Spleen (tissue), 7 donors: ENCODE measurements at regions not wholly inside any gene's neighbourhood (a gene's known extent, or its start where the extent isn't known, plus 50 kb on each side); places are given as distances from the start of the nearest gene placed in this dataset.
"Not testable (repeated sequence)": the region's sequence is repeated elsewhere in the genome, so short reads cannot be mapped to it uniquely, and the experiment has no call there.

Experiments
- CTCF ChIP-seq, 11 experiments: fragments of 200-600 bp in 7 of 11; fragments of 450-650 bp in 4 of 11; sonication (generic) in 4 of 11; IDR thresholded peaks in 8 of 11; conservative IDR thresholded peaks in 3 of 11; 1 replicate in 7 of 11; 2 replicates in 4 of 11; pipeline versions ENCODE4 v1.4.0 to v1.8.0; 2016 to 2021; ENCODE audit warnings: antibody characterized with exemption in 11 of 11, inconsistent platforms in 4 of 11, mild to moderate bottlenecking in 1 of 11
- POLR2A ChIP-seq, 3 donors: fragments of 450-650 bp; IDR thresholded peaks; one replicate each; pipeline ENCODE4 v1.5.1; 2017; ENCODE audit warnings: antibody characterized with exemption in 3 of 3, mild to moderate bottlenecking in 1 of 3
- POLR2AphosphoS5 ChIP-seq, 3 donors: sonication (generic); formaldehyde crosslinking; IDR thresholded peaks; one replicate each; pipeline ENCODE4 v1.5.1; 2017; ENCODE audit warnings: antibody characterized with exemption in 3 of 3
- donor health status: DM: no; HTN: no; CAD: no; lungs with moderate emphysema.
- donor health status: DM: no; HTN: no; CAD: no.
- donor health status: DM: no; HTN: no; CAD: no.

- TF ChIP-seq CTCF (IDR thresholded peaks at IDR 0.05 in 8 of 11, conservative IDR thresholded peaks at IDR 0.05 in 3 of 11); POLR2A (IDR thresholded peaks at IDR 0.05); POLR2AphosphoS5 (IDR thresholded peaks at IDR 0.05): not testable (repeated sequence)
Observed at GRCh38 chr14:19093227-19093626, 126.0 kb downstream of the POTEM start.
